ENCODE measurements at regions not wholly inside any gene's neighbourhood (a gene's known extent, or its start where the extent isn't known, plus 50 kb on each side); places are given as distances from the start of the nearest gene placed in this dataset.

GRCh38 chr11:110373051-110373702, 56.6 kb upstream of the FDX1 start:
- no peak for TF ChIP-seq SUZ12 (IDR thresholded peaks at IDR 0.05; ENCODE audit: extremely low read depth, insufficient read depth, insufficient read length)
- no peak for TF ChIP-seq ZNF274 (IDR thresholded peaks at IDR 0.05; ENCODE audit: low read depth, low read length)
- TF ChIP-seq YY1 (IDR thresholded peaks at IDR 0.05; ENCODE audit: insufficient read depth, insufficient read length): no peak

Data from NT2/D1 (cell line).